ENCODE measurements at regions not wholly inside any gene's neighbourhood (a gene's known extent, or its start where the extent isn't known, plus 50 kb on each side); places are given as distances from the start of the nearest gene placed in this dataset.

GRCh38 chr10:43873717-43874116 is 225.0 kb upstream of the ZNF32 start:
- DNase-seq (ENCODE audit: missing footprints) (peak; percentile 6), ATAC-seq (no peak)
- intact Hi-C loops (cut with DNase I): no loop called here

- intact Hi-C loops (cut with DNase I): no loop called here
- ATAC-seq (no peak), DNase-seq (ENCODE audit: missing footprints) (peak; percentile 15)
These were observed 224.0 kb upstream of the ZNF32 start for GRCh38 chr10:43872644-43873043.

- intact Hi-C loops (cut with DNase I): loop anchor here (2.0 kb wide), 1 partner anchor 39 kb away; no protein-coding TSS in a partner anchor
- DNase-seq (ENCODE audit: missing footprints) (no peak), ATAC-seq (no peak)
These were observed 222.9 kb upstream of the ZNF32 start for GRCh38 chr10:43871545-43871944.

GRCh38 chr10:43870968-43871439 is 222.3 kb upstream of the ZNF32 start:
- DNase-seq (ENCODE audit: missing footprints): peak; percentile 76
- intact Hi-C loops (cut with DNase I): loop anchor here (2.0 kb wide), 1 partner anchor 40 kb away; no protein-coding TSS in a partner anchor
- ATAC-seq: peak; percentile 41

- intact Hi-C loops (cut with DNase I): loop anchor here (2.0 kb wide), 1 partner anchor 41 kb away; no protein-coding TSS in a partner anchor
- ATAC-seq: no peak
These were observed 221.1 kb upstream of the ZNF32 start for GRCh38 chr10:43869669-43870322.

GRCh38 chr10:43868952-43869351 is 220.3 kb upstream of the ZNF32 start:
- intact Hi-C loops (cut with DNase I): no loop called here
- DNase-seq (ENCODE audit: missing footprints) (peak; percentile 37), ATAC-seq (no peak)

More at GRCh38 chr10:43869669-43870322, 221.1 kb upstream of the ZNF32 start:
- no peak for DNase-seq (ENCODE audit: missing footprints)

- DNase-seq (ENCODE audit: missing footprints) (no peak), ATAC-seq (no peak)
- intact Hi-C loops (cut with DNase I): no loop called here
These were observed 219.2 kb upstream of the ZNF32 start for GRCh38 chr10:43867667-43868565.

GRCh38 chr10:43867113-43867512 is 218.4 kb upstream of the ZNF32 start:
- DNase-seq (ENCODE audit: missing footprints) (peak; percentile 16), ATAC-seq (no peak)
- intact Hi-C loops (cut with DNase I): no loop called here

GRCh38 chr10:43866712-43867111 is 218.0 kb upstream of the ZNF32 start:
- DNase-seq (ENCODE audit: missing footprints) (no peak), ATAC-seq (no peak)
- intact Hi-C loops (cut with DNase I): no loop called here

GRCh38 chr10:43865265-43866135 is 216.8 kb upstream of the ZNF32 start:
- intact Hi-C loops (cut with DNase I): no loop called here
- ATAC-seq: peak; percentile 65
- peak; percentile 65 for DNase-seq (ENCODE audit: missing footprints)

GRCh38 chr10:43864656-43865055 is 216.0 kb upstream of the ZNF32 start:
- ATAC-seq (no peak), DNase-seq (ENCODE audit: missing footprints) (peak; percentile 20)
- intact Hi-C loops (cut with DNase I): loop anchor here (5.0 kb wide), 2 partner anchors 43 to 47 kb away; no protein-coding TSS in a partner anchor

- intact Hi-C loops (cut with DNase I): loop anchor here (5.0 kb wide), 2 partner anchors 43 to 47 kb away; no protein-coding TSS in a partner anchor
- ATAC-seq (peak; percentile 78), DNase-seq (ENCODE audit: missing footprints) (peak; percentile 55)
These were observed 215.3 kb upstream of the ZNF32 start for GRCh38 chr10:43863859-43864591.

- intact Hi-C loops (cut with DNase I): loop anchor here (5.0 kb wide), 2 partner anchors 44 to 46 kb away; no protein-coding TSS in a partner anchor
- DNase-seq (ENCODE audit: missing footprints) (peak; percentile 30), ATAC-seq (peak; percentile 1)
These were observed 214.6 kb upstream of the ZNF32 start for GRCh38 chr10:43863270-43863669.

- intact Hi-C loops (cut with DNase I): loop anchor here (5.0 kb wide), 2 partner anchors 45 kb away; no protein-coding TSS in a partner anchor
- ATAC-seq (no peak), DNase-seq (ENCODE audit: missing footprints) (peak; percentile 59)
These were observed 214.1 kb upstream of the ZNF32 start for GRCh38 chr10:43862756-43863155.

GRCh38 chr10:43861966-43862751 is 213.5 kb upstream of the ZNF32 start:
- no peak for DNase-seq (ENCODE audit: missing footprints)
- no peak for ATAC-seq
- intact Hi-C loops (cut with DNase I): loop anchor here (5.0 kb wide), 2 partner anchors 45 kb away; no protein-coding TSS in a partner anchor

- DNase-seq (ENCODE audit: missing footprints) (no peak), ATAC-seq (no peak)
- intact Hi-C loops (cut with DNase I): loop anchor here (5.0 kb wide), 1 partner anchor 167 kb away; no protein-coding TSS in a partner anchor
These were observed 210.4 kb upstream of the ZNF32 start for GRCh38 chr10:43859016-43859525.

- no peak for DNase-seq (ENCODE audit: missing footprints)
- intact Hi-C loops (cut with DNase I): loop anchor here (5.0 kb wide), 1 partner anchor 166 kb away; no protein-coding TSS in a partner anchor
- no peak for ATAC-seq
These were observed 209.2 kb upstream of the ZNF32 start for GRCh38 chr10:43857931-43858315.

Data from Right ventricle myocardium inferior (tissue), 1 donor.